Upper lobe of left lung (tissue), 4 donors: ENCODE measurements at regions not wholly inside any gene's neighbourhood (a gene's known extent, or its start where the extent isn't known, plus 50 kb on each side); places are given as distances from the start of the nearest gene placed in this dataset.

Source experiments
- POLR2A ChIP-seq, 4 donors: fragments of 450-650 bp; IDR thresholded peaks; one replicate each; pipeline ENCODE4 v1.5.1; 2016 to 2017; ENCODE audit warnings: antibody characterized with exemption in 4 of 4, mild to moderate bottlenecking in 2 of 4
- POLR2AphosphoS5 ChIP-seq, 2 donors: sonication (generic); formaldehyde crosslinking; IDR thresholded peaks; one replicate each; pipeline ENCODE4 v1.5.1; 2017; ENCODE audit warnings: antibody characterized with exemption in 2 of 2
- TF ChIP-seq, protein P1 (sequence below), 6 experiments: fragments of 450-650 bp in 4 of 6; fragments of 200-600 bp in 2 of 6; sonication (generic) in 2 of 6; IDR thresholded peaks; one replicate each; pipeline ENCODE4 v1.5.1; 2016 to 2019; ENCODE audit warnings: antibody characterized with exemption in 6 of 6

DNA sequence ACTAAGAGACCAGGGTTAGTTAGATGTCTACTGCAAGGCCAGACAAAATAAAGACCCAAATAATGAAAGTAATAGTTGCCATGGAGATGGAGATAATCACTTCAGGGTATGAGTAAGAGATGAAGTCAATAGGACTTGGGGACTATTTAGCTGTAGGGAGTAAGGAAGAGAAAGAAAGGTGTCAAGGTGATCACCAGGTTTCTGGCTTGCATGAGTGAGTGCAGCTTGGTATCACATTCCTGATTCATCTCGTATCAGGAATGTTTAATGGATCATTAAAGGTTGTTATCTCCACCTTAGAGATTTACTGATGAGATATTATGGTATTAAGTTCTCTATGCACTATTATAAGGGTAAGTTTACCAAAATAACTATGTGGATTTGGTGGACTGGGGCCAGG is 357.4 kb upstream of the ATP11B start:
- TF ChIP-seq, protein P1, sequence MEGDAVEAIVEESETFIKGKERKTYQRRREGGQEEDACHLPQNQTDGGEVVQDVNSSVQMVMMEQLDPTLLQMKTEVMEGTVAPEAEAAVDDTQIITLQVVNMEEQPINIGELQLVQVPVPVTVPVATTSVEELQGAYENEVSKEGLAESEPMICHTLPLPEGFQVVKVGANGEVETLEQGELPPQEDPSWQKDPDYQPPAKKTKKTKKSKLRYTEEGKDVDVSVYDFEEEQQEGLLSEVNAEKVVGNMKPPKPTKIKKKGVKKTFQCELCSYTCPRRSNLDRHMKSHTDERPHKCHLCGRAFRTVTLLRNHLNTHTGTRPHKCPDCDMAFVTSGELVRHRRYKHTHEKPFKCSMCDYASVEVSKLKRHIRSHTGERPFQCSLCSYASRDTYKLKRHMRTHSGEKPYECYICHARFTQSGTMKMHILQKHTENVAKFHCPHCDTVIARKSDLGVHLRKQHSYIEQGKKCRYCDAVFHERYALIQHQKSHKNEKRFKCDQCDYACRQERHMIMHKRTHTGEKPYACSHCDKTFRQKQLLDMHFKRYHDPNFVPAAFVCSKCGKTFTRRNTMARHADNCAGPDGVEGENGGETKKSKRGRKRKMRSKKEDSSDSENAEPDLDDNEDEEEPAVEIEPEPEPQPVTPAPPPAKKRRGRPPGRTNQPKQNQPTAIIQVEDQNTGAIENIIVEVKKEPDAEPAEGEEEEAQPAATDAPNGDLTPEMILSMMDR (IDR thresholded peaks at IDR 0.05): no peak
- TF ChIP-seq POLR2A (IDR thresholded peaks at IDR 0.05) (no peak), POLR2AphosphoS5 (IDR thresholded peaks at IDR 0.05) (no peak)
